GM23338 (cell line): ENCODE measurements at regions not wholly inside any gene's neighbourhood (a gene's known extent, or its start where the extent isn't known, plus 50 kb on each side); places are given as distances from the start of the nearest gene placed in this dataset.

Source experiments
- ATAC-seq: fragments of 200-7000 bp; cut with Tn5 transposase; 3 replicates; pipeline ENCODE4 v1.9.1; 2020
- DNase-seq: peaks from one replicate; pipeline ENCODE4 v3.0.0-alpha.2; 2015; ENCODE audit warnings: low spot score
- H2AFZ ChIP-seq: fragments of 200-600 bp; sonication (generic); 2 replicates; pipeline ENCODE4 v1.8.0; 2016; ENCODE audit warnings: antibody characterized with exemption, mild to moderate bottlenecking, moderate library complexity
- H3F3A ChIP-seq: fragments of 200-600 bp; sonication (generic); replicated peaks from 2 replicates; pipeline ENCODE4 v1.8.0; 2017; ENCODE audit warnings: antibody characterized with exemption, mixed run types, low read depth
- H3K27ac ChIP-seq: fragments of 200-600 bp; sonication (generic); 2 replicates; pipeline ENCODE4 v1.6.1; 2016; ENCODE audit warnings: low read depth
- H3K27me3 ChIP-seq: fragments of 200-600 bp; sonication (generic); 2 replicates; pipeline ENCODE4 v1.8.0; 2016; ENCODE audit warnings: mild to moderate bottlenecking, mixed run types, moderate library complexity; ENCODE audit not compliant: insufficient read depth
- H3K36me3 ChIP-seq: fragments of 200-600 bp; sonication (generic); 2 replicates; pipeline ENCODE4 v1.8.0; 2016; ENCODE audit warnings: mild to moderate bottlenecking; ENCODE audit not compliant: insufficient read depth
- H3K4me1 ChIP-seq: fragments of 200-600 bp; sonication (generic); 2 replicates; pipeline ENCODE4 v1.8.0; 2016; ENCODE audit warnings: mild to moderate bottlenecking, moderate library complexity; ENCODE audit not compliant: insufficient read depth
- H3K4me2 ChIP-seq: fragments of 200-600 bp; sonication (generic); 2 replicates; pipeline ENCODE4 v1.7.1; 2017; ENCODE audit warnings: mixed run types
- H3K4me3 ChIP-seq: fragments of 200-600 bp; sonication (generic); 2 replicates; pipeline ENCODE4 v1.6.1; 2016; ENCODE audit warnings: mixed run types
- H3K79me2 ChIP-seq: fragments of 200-600 bp; sonication (generic); replicated peaks from 2 replicates; pipeline ENCODE4 v1.8.0; 2017; ENCODE audit warnings: mild to moderate bottlenecking; ENCODE audit not compliant: insufficient read depth
- H3K9me2 ChIP-seq: fragments of 200-600 bp; sonication (generic); 2 replicates; pipeline ENCODE4 v1.8.0; 2017; ENCODE audit not compliant: insufficient read depth
- H4K20me1 ChIP-seq: fragments of 200-600 bp; sonication (generic); replicated peaks from 2 replicates; pipeline ENCODE4 v1.8.0; 2017; ENCODE audit warnings: mild to moderate bottlenecking; ENCODE audit not compliant: insufficient read depth
- H3K27ac Mint-ChIP-seq: 2 replicates; pipeline ENCODE4 v1.8.0; 2020; ENCODE audit warnings: inconsistent platforms, mild to moderate bottlenecking, moderate library complexity, mixed read lengths
- H3K27me3 Mint-ChIP-seq: 3 replicates; pipeline ENCODE4 v1.8.0; 2022; ENCODE audit warnings: low read depth, mild to moderate bottlenecking, moderate library complexity, mixed read lengths, inconsistent platforms; ENCODE audit not compliant: insufficient read depth, poor library complexity
- H3K36me3 Mint-ChIP-seq: 3 replicates; pipeline ENCODE4 v1.8.0; 2021; ENCODE audit warnings: low read depth, mild to moderate bottlenecking, inconsistent platforms, moderate library complexity, mixed read lengths
- H3K4me1 Mint-ChIP-seq: 3 replicates; pipeline ENCODE4 v1.8.0; 2020; ENCODE audit warnings: mild to moderate bottlenecking, inconsistent platforms, mixed read lengths
- H3K4me3 Mint-ChIP-seq: 3 replicates; pipeline ENCODE4 v1.8.0; 2021; ENCODE audit warnings: moderate library complexity, mild to moderate bottlenecking, inconsistent platforms, mixed read lengths
- H3K9me3 Mint-ChIP-seq: 3 replicates; pipeline ENCODE4 v1.8.0; 2020; ENCODE audit warnings: moderate library complexity, mild to moderate bottlenecking, inconsistent platforms, mixed read lengths
- CREB1 ChIP-seq: fragments of 250-450 bp; sonication (Bioruptor Pico); IDR thresholded peaks from 2 replicates; pipeline ENCODE4 v1.5.0; 2020; ENCODE audit warnings: low read depth, mild to moderate bottlenecking, moderate library complexity
- CTCF ChIP-seq, 2 experiments: fragments of 200-600 bp in 1 of 2; sonication (generic) in 1 of 2; conservative IDR thresholded peaks; 2 replicates each; pipeline versions ENCODE4 v1.5.1 to v1.6.1; 2016 to 2017; ENCODE audit warnings: antibody characterized with exemption in 2 of 2, low read depth in 2 of 2, mild to moderate bottlenecking in 2 of 2, moderate library complexity in 1 of 2
- ETS1 ChIP-seq: IDR thresholded peaks from 2 replicates; pipeline ENCODE4 v1.6.1; 2016; ENCODE audit warnings: antibody characterized with exemption
- EZH2 ChIP-seq: fragments of 200-600 bp; sonication (generic); IDR thresholded peaks from one replicate; pipeline ENCODE4 v1.8.0; 2017; ENCODE audit warnings: antibody characterized with exemption, mild to moderate bottlenecking, low read depth; ENCODE audit not compliant: unreplicated experiment
- EZH2phosphoT487 ChIP-seq: fragments of 200-600 bp; sonication (generic); IDR thresholded peaks from one replicate; pipeline ENCODE4 v1.8.1; 2018; ENCODE audit warnings: antibody characterized with exemption; ENCODE audit not compliant: unreplicated experiment
- JUNB ChIP-seq: IDR thresholded peaks from one replicate; pipeline ENCODE4 v1.6.1; 2016; ENCODE audit warnings: antibody characterized with exemption; ENCODE audit not compliant: unreplicated experiment
- NANOG ChIP-seq: IDR thresholded peaks from 2 replicates; pipeline ENCODE4 v1.6.1; 2016; ENCODE audit warnings: antibody characterized with exemption, borderline replicate concordance
- POLR2AphosphoS5 ChIP-seq: IDR thresholded peaks from 2 replicates; pipeline ENCODE4 v1.6.1; 2016; ENCODE audit warnings: antibody characterized with exemption, low read depth
- REST ChIP-seq: IDR thresholded peaks from one replicate; pipeline ENCODE4 v1.6.1; 2018; ENCODE audit warnings: antibody characterized with exemption; ENCODE audit not compliant: unreplicated experiment
- STAT1 ChIP-seq: IDR thresholded peaks from one replicate; pipeline ENCODE4 v1.6.1; 2016; ENCODE audit warnings: antibody characterized with exemption; ENCODE audit not compliant: unreplicated experiment
- ZNF114 ChIP-seq: fragments of 250-450 bp; sonication (Bioruptor Pico); IDR thresholded peaks from 2 replicates; pipeline ENCODE4 v1.5.0; 2020; ENCODE audit warnings: mild to moderate bottlenecking, moderate library complexity
- ZNF331 ChIP-seq: fragments of 250-450 bp; sonication (Bioruptor Pico); IDR thresholded peaks from 2 replicates; pipeline ENCODE4 v1.5.0; 2020; ENCODE audit warnings: low read depth, mild to moderate bottlenecking, moderate library complexity
- ZNF462 ChIP-seq: fragments of 250-450 bp; sonication (Bioruptor Pico); IDR thresholded peaks from 2 replicates; pipeline ENCODE4 v1.5.0; 2020; ENCODE audit warnings: mild to moderate bottlenecking, moderate library complexity

GRCh38 chr5:44565360-44565759 lies 176.1 kb upstream of the FGF10 start:
- no peaks in the 10 kb centered on the region for H3K36me3 Mint-ChIP-seq
- no peaks in the 10 kb centered on the region for H3K4me1 Mint-ChIP-seq
- no peaks in the 10 kb centered on the region for H4K20me1 ChIP-seq
- no peaks in the 10 kb centered on the region for H3K27me3 ChIP-seq
- no peak overlapping the region for H3K27ac Mint-ChIP-seq
- no peaks in the 10 kb centered on the region for H3K36me3 ChIP-seq
- TF ChIP-seq JUNB (no peak), POLR2AphosphoS5 (no peak), ZNF114 (CRISPR knock-in tag) (no peak), ZNF331 (CRISPR knock-in tag) (no peak), EZH2 (no peak), NANOG (no peak), STAT1 (no peak), CTCF (conservative IDR thresholded peaks at IDR 0.05; ENCODE audit: low read depth in 2 of 2) (no peak), EZH2phosphoT487 (no peak), ETS1 (no peak), CREB1 (CRISPR knock-in tag) (no peak), REST (no peak), ZNF462 (CRISPR knock-in tag) (no peak)
- ATAC-seq: no peak
- no peaks in the 10 kb centered on the region for H3K79me2 ChIP-seq
- H3K27me3 Mint-ChIP-seq: no peaks in the 10 kb centered on the region
- H3K9me3 Mint-ChIP-seq: no peaks in the 10 kb centered on the region
- no peaks in the 10 kb centered on the region for H3K9me2 ChIP-seq
- no peaks in the 10 kb centered on the region for H3K4me1 ChIP-seq
- H3K4me3 ChIP-seq: no peak overlapping the region
- no peak overlapping the region for H3K27ac ChIP-seq
- no peaks in the 10 kb centered on the region for H3F3A ChIP-seq
- no peak for DNase-seq
- 0 out of 2 replicates have a peak overlapping the region, but pooled peaks have one; percentile 39 for H2AFZ ChIP-seq
- H3K4me3 Mint-ChIP-seq: no peak overlapping the region
- H3K4me2 ChIP-seq: no peak overlapping the region
